HCT116 (cell line): ENCODE measurements at regions not wholly inside any gene's neighbourhood (a gene's known extent, or its start where the extent isn't known, plus 50 kb on each side); places are given as distances from the start of the nearest gene placed in this dataset.

Experiments
- ATAC-seq: fragments of 200-7000 bp; cut with Tn5 transposase; 2 replicates; pipeline ENCODE4 v1.9.1; 2020; ENCODE audit warnings: mild to moderate bottlenecking, moderate library complexity
- BruUV-seq: library from RNA; stranded (reverse); fragments of 400-500 nt; replicated peaks from 2 replicates; lab custom pipeline; 2021; lab: Mats Ljungman, UMichigan
- CTCF ChIA-PET: fragments of 300-600 bp; sonication (Branson Sonifier 250); formaldehyde crosslinking; loops from one replicate; lab custom pipeline; 2021; ENCODE audit warnings: antibody characterized with exemption; lab: Charles Lee
- POLR2A ChIA-PET: fragments of 300-600, 350-600 bp; sonication (Branson Sonifier 250); formaldehyde crosslinking; loops from one replicate; lab custom pipeline; 2021; ENCODE audit warnings: antibody characterized with exemption; lab: Charles Lee
- RAD21 ChIA-PET, 2 experiments: fragments of 300-600 bp; sonication (Branson Sonifier 250); formaldehyde crosslinking; loops; one replicate each; lab custom pipeline; 2023; ENCODE audit warnings: low total read pairs in 2 of 2; ENCODE audit not compliant: uncharacterized antibody in 2 of 2, unreplicated experiment in 2 of 2, low non-redundant PET in 1 of 2; lab: Charles Lee
- DNase-seq: peaks from one replicate; pipeline ENCODE4 v3.0.0-alpha.2; 2010; ENCODE audit warnings: low read depth, low spot score
- H2AFZ ChIP-seq: fragments of 200-600 bp; shearing (Covaris generic), sonication (generic); 2 replicates; pipeline ENCODE4 v1.6.1; 2017; ENCODE audit warnings: low read depth, mixed run types, mixed read lengths, antibody characterized with exemption, low read length; ENCODE audit not compliant: poor library complexity, severe bottlenecking
- H3K27ac ChIP-seq: 2 replicates; pipeline ENCODE4 v1.5.1; 2012; ENCODE audit warnings: low read depth, low read length
- H3K27me3 ChIP-seq: fragments of 200-600 bp; sonication (generic); 2 replicates; pipeline ENCODE4 v1.6.1; 2016; ENCODE audit warnings: mixed run types, low read length, mixed read lengths; ENCODE audit not compliant: insufficient read depth
- H3K36me3 ChIP-seq, 2 experiments: fragments of 200-500 bp in 1 of 2; fragments of 200-600 bp in 1 of 2; sonication (Bioruptor generic) in 1 of 2; sonication (generic) in 1 of 2; 2 replicates each; pipeline versions ENCODE4 v1.5.1 to v1.6.1; 2014 to 2016; ENCODE audit warnings: low read length in 2 of 2, inconsistent platforms in 1 of 2, mixed read lengths in 1 of 2, mixed run types in 1 of 2; ENCODE audit not compliant: insufficient read depth in 2 of 2, control insufficient read depth in 1 of 2
- H3K4me1 ChIP-seq, 2 experiments: fragments of 200-600 bp in 1 of 2; sonication (generic) in 1 of 2; 2 replicates each; pipeline versions ENCODE4 v1.5.1 to v1.6.1; 2012 to 2017; ENCODE audit warnings: low read length in 2 of 2, inconsistent platforms in 1 of 2, mild to moderate bottlenecking in 1 of 2, mixed read lengths in 1 of 2, mixed run types in 1 of 2, moderate library complexity in 1 of 2; ENCODE audit not compliant: insufficient read depth in 2 of 2, control insufficient read depth in 1 of 2
- H3K4me2 ChIP-seq: fragments of 200-600 bp; sonication (generic); 2 replicates; pipeline ENCODE4 v1.6.1; 2017; ENCODE audit warnings: mixed run types, low read length, mixed read lengths
- H3K4me3 ChIP-seq, 2 experiments: fragments of 200-600 bp in 1 of 2; sonication (generic) in 1 of 2; replicated peaks in 1 of 2; 2 replicates each; pipeline ENCODE4 v1.5.1; 2011 to 2016; ENCODE audit warnings: low read length in 2 of 2, control low read depth in 1 of 2, low read depth in 1 of 2, mild to moderate bottlenecking in 1 of 2, mixed read lengths in 1 of 2, mixed run types in 1 of 2
- H3K79me2 ChIP-seq: fragments of 200-600 bp; sonication (generic); 2 replicates; pipeline ENCODE4 v1.6.1; 2017; ENCODE audit warnings: mild to moderate bottlenecking, mixed run types, low read length, moderate library complexity, mixed read lengths; ENCODE audit not compliant: insufficient read depth
- H3K9ac ChIP-seq: fragments of 200-600 bp; sonication (generic); 2 replicates; pipeline ENCODE4 v1.6.1; 2016; ENCODE audit warnings: low read length, mixed read lengths
- H3K9me2 ChIP-seq: fragments of 200-600 bp; sonication (generic), shearing (Covaris generic); 2 replicates; pipeline ENCODE4 v1.6.1; 2017; ENCODE audit warnings: mixed run types, mild to moderate bottlenecking, moderate library complexity; ENCODE audit not compliant: insufficient read depth
- H3K9me3 ChIP-seq, 2 experiments: fragments of 200-500 bp in 1 of 2; fragments of 200-600 bp in 1 of 2; sonication (Bioruptor generic) in 1 of 2; sonication (generic) in 1 of 2; 2 replicates each; pipeline ENCODE4 v1.6.1; 2014 to 2017; ENCODE audit warnings: low read length in 2 of 2, mixed read lengths in 2 of 2, inconsistent platforms in 1 of 2, low read depth in 1 of 2, mild to moderate bottlenecking in 1 of 2, mixed run types in 1 of 2, moderate library complexity in 1 of 2; ENCODE audit not compliant: control insufficient read depth in 1 of 2, insufficient read depth in 1 of 2
- H4K20me1 ChIP-seq: fragments of 200-600 bp; sonication (generic), shearing (Covaris generic); 2 replicates; pipeline ENCODE4 v1.6.1; 2017; ENCODE audit warnings: mixed run types, mild to moderate bottlenecking, moderate library complexity; ENCODE audit not compliant: insufficient read depth
- ATF3 ChIP-seq: IDR thresholded peaks from 2 replicates; pipeline ENCODE4 v1.6.1; 2012
- CBX3 ChIP-seq: IDR thresholded peaks from 2 replicates; pipeline ENCODE4 v1.6.1; 2012; ENCODE audit warnings: low read depth
- CEBPB ChIP-seq: IDR thresholded peaks from 2 replicates; pipeline ENCODE4 v1.6.1; 2012; ENCODE audit warnings: low read depth
- EGR1 ChIP-seq: IDR thresholded peaks from 2 replicates; pipeline ENCODE4 v1.6.1; 2012; ENCODE audit warnings: low read depth
- ELF1 ChIP-seq: IDR thresholded peaks from 2 replicates; pipeline ENCODE4 v1.6.1; 2012; ENCODE audit warnings: low read depth, borderline replicate concordance
- EZH2phosphoT487 ChIP-seq: fragments of 200-600 bp; IDR thresholded peaks from 2 replicates; pipeline ENCODE4 v1.6.1; 2018; ENCODE audit warnings: antibody characterized with exemption, borderline replicate concordance
- FOSL1 ChIP-seq: IDR thresholded peaks from 2 replicates; pipeline ENCODE4 v1.6.1; 2012; ENCODE audit warnings: low read depth
- JUND ChIP-seq: IDR thresholded peaks from 2 replicates; pipeline ENCODE4 v1.6.1; 2012
- POLR2A ChIP-seq: IDR thresholded peaks from 2 replicates; pipeline ENCODE4 v1.7.0; 2011; ENCODE audit warnings: borderline replicate concordance; ENCODE audit not compliant: insufficient read depth, insufficient read length; ENCODE audit errors: extremely low read depth
- SIN3A ChIP-seq: IDR thresholded peaks from 2 replicates; pipeline ENCODE4 v1.6.1; 2012; ENCODE audit warnings: low read depth
- TCF7L2 ChIP-seq: IDR thresholded peaks from 2 replicates; pipeline ENCODE4 v1.7.0; 2011; ENCODE audit warnings: borderline replicate concordance, inconsistent platforms; ENCODE audit not compliant: insufficient read depth, insufficient read length; ENCODE audit errors: extremely low read depth
- YY1 ChIP-seq: IDR thresholded peaks from 2 replicates; pipeline ENCODE4 v1.6.1; 2011; ENCODE audit warnings: low read length, low read depth, moderate library complexity, mild to moderate bottlenecking; ENCODE audit not compliant: insufficient replicate concordance; ENCODE audit errors: extremely low read depth
- ZFX ChIP-seq: fragments of 450-650 bp; IDR thresholded peaks from 2 replicates; pipeline ENCODE4 v1.6.1; 2017
- ZNF274 ChIP-seq: fragments of 200-500 bp; sonication (Bioruptor generic); IDR thresholded peaks from 2 replicates; pipeline ENCODE4 v1.6.1; 2014; ENCODE audit warnings: mild to moderate bottlenecking, low read depth, low read length, inconsistent platforms
- intact Hi-C: fragments of 100-400 bp; cut with micrococcal nuclease; formaldehyde crosslinking; loops from 2 replicates; pipeline ENCODE4 v1.10.0; 2022

GRCh38 chr20:19889011-19889953, 127.9 kb upstream of the NAA20 start:
- intact Hi-C loops: loop anchor here (10.0 kb wide), 1 partner anchor 104 kb away; no protein-coding TSS in a partner anchor

GRCh38 chr20:19890445-19891051, 126.6 kb upstream of the NAA20 start:
- H3K27me3 ChIP-seq: no peaks in the 10 kb centered on the region
- no peak overlapping the region for H3K9ac ChIP-seq
- H3K9me3 ChIP-seq: no peaks in the 10 kb centered on the region
- no peak for ATAC-seq
- DNase-seq: no peak
- no TSS peak for BruUV-seq
- peaks cover 0 to 9% of the 10 kb centered on the region in 2 experiments; a peak in 2 of 4 replicates for H3K4me1 ChIP-seq
- H3K4me2 ChIP-seq: no peak overlapping the region
- H3K36me3 ChIP-seq: no peaks in the 10 kb centered on the region
- no peak for TF ChIP-seq CBX3
- TF ChIP-seq ZNF274: no peak
- no peak for TF ChIP-seq POLR2A
- TF ChIP-seq EGR1: no peak
- TF ChIP-seq EZH2phosphoT487: no peak
- TF ChIP-seq ATF3: no peak
- no peak for TF ChIP-seq TCF7L2
- TF ChIP-seq ZFX: no peak
- no peak for TF ChIP-seq SIN3A
- no peak for TF ChIP-seq YY1
- no peak for TF ChIP-seq FOSL1
- TF ChIP-seq JUND: no peak
- TF ChIP-seq CEBPB: no peak
- no peak overlapping the region for H3K4me3 ChIP-seq
- H2AFZ ChIP-seq: no peak overlapping the region
- H3K27ac ChIP-seq: no peak overlapping the region
- no peaks in the 10 kb centered on the region for H4K20me1 ChIP-seq
- ChIA-PET POLR2A (no interaction called here), RAD21 (no interaction called here), CTCF (no interaction called here)
- H3K79me2 ChIP-seq: no peaks in the 10 kb centered on the region
- intact Hi-C loops: no loop called here
- no peaks in the 10 kb centered on the region for H3K9me2 ChIP-seq

More at GRCh38 chr20:19889011-19889953, 127.9 kb upstream of the NAA20 start:
- no peak for TF ChIP-seq SIN3A
- TF ChIP-seq ELF1: no peak
- TF ChIP-seq JUND: no peak
- no peaks in the 10 kb centered on the region for H3K9me3 ChIP-seq
- no TSS peak for BruUV-seq
- ATAC-seq: no peak
- no peak overlapping the region for H2AFZ ChIP-seq
- no peak overlapping the region for H3K4me3 ChIP-seq
- H4K20me1 ChIP-seq: no peaks in the 10 kb centered on the region
- no peaks in the 10 kb centered on the region for H3K36me3 ChIP-seq
- no peaks in the 10 kb centered on the region for H3K79me2 ChIP-seq
- ChIA-PET RAD21 (no interaction called here), POLR2A (no interaction called here), CTCF (no interaction called here)
- no peaks in the 10 kb centered on the region for H3K9me2 ChIP-seq
- no peak for DNase-seq
- no peak overlapping the region for H3K4me2 ChIP-seq
- H3K27ac ChIP-seq: no peak overlapping the region
- no peaks in the 10 kb centered on the region for H3K27me3 ChIP-seq
- no peak overlapping the region for H3K9ac ChIP-seq
- H3K4me1 ChIP-seq: peaks cover 0 to 16% of the 10 kb centered on the region in 2 experiments; a peak in 3 of 4 replicates
